Hepatocyte (in vitro differentiated cells): ENCODE measurements at regions not wholly inside any gene's neighbourhood (a gene's known extent, or its start where the extent isn't known, plus 50 kb on each side); places are given as distances from the start of the nearest gene placed in this dataset.

Experiments
- EZH2 ChIP-seq: fragments of 200-600 bp; sonication (generic); IDR thresholded peaks from 2 replicates; pipeline ENCODE4 v1.6.1; 2016; ENCODE audit warnings: antibody characterized with exemption, mild to moderate bottlenecking, borderline replicate concordance
- TF ChIP-seq, protein P1 (sequence below): fragments of 200-600 bp; sonication (generic); IDR thresholded peaks from 2 replicates; pipeline ENCODE4 v1.5.1; 2016; ENCODE audit warnings: antibody characterized with exemption, mild to moderate bottlenecking; ENCODE audit not compliant: poor library complexity

DNA sequence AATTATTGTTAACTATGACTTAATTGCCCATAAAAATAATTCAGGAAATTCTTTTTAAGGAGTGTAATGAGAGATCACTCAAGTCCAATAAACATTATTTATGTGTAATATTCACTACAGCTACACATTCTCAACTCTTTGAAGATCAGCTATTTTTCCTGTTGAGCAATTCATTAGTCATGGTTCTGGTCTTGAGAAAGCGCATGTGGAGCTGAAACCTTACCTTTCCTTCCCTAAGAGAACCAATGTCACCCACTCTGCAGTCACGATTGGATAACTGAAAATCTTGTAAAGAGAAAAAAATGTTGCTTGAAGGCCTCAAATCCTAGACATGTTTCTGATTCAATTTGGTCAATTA, 736.9 kb upstream of the MARCKS start:
- TF ChIP-seq, protein P1, sequence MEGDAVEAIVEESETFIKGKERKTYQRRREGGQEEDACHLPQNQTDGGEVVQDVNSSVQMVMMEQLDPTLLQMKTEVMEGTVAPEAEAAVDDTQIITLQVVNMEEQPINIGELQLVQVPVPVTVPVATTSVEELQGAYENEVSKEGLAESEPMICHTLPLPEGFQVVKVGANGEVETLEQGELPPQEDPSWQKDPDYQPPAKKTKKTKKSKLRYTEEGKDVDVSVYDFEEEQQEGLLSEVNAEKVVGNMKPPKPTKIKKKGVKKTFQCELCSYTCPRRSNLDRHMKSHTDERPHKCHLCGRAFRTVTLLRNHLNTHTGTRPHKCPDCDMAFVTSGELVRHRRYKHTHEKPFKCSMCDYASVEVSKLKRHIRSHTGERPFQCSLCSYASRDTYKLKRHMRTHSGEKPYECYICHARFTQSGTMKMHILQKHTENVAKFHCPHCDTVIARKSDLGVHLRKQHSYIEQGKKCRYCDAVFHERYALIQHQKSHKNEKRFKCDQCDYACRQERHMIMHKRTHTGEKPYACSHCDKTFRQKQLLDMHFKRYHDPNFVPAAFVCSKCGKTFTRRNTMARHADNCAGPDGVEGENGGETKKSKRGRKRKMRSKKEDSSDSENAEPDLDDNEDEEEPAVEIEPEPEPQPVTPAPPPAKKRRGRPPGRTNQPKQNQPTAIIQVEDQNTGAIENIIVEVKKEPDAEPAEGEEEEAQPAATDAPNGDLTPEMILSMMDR, result no peak
- TF ChIP-seq EZH2, result no peak
